ENCODE measurements at regions not wholly inside any gene's neighbourhood (a gene's known extent, or its start where the extent isn't known, plus 50 kb on each side); places are given as distances from the start of the nearest gene placed in this dataset.

- TF ChIP-seq, protein P1, sequence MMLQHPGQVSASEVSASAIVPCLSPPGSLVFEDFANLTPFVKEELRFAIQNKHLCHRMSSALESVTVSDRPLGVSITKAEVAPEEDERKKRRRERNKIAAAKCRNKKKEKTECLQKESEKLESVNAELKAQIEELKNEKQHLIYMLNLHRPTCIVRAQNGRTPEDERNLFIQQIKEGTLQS (CRISPR knock-in tag; conservative IDR thresholded peaks at IDR 0.05) = no peak
- no peak for TF ChIP-seq ZNF263 (CRISPR knock-in tag; IDR thresholded peaks at IDR 0.05; ENCODE audit: low read depth)
- TF ChIP-seq, protein P2, sequence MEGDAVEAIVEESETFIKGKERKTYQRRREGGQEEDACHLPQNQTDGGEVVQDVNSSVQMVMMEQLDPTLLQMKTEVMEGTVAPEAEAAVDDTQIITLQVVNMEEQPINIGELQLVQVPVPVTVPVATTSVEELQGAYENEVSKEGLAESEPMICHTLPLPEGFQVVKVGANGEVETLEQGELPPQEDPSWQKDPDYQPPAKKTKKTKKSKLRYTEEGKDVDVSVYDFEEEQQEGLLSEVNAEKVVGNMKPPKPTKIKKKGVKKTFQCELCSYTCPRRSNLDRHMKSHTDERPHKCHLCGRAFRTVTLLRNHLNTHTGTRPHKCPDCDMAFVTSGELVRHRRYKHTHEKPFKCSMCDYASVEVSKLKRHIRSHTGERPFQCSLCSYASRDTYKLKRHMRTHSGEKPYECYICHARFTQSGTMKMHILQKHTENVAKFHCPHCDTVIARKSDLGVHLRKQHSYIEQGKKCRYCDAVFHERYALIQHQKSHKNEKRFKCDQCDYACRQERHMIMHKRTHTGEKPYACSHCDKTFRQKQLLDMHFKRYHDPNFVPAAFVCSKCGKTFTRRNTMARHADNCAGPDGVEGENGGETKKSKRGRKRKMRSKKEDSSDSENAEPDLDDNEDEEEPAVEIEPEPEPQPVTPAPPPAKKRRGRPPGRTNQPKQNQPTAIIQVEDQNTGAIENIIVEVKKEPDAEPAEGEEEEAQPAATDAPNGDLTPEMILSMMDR (IDR thresholded peaks at IDR 0.05) = no peak
- TF ChIP-seq JUN (CRISPR knock-in tag; IDR thresholded peaks at IDR 0.05) = no peak
- no peak for TF ChIP-seq NR1H2 (CRISPR knock-in tag; IDR thresholded peaks at IDR 0.05)
- no peak for TF ChIP-seq NFYB (CRISPR knock-in tag; conservative IDR thresholded peaks at IDR 0.05; ENCODE audit: low read depth)
- TF ChIP-seq, protein P3, sequence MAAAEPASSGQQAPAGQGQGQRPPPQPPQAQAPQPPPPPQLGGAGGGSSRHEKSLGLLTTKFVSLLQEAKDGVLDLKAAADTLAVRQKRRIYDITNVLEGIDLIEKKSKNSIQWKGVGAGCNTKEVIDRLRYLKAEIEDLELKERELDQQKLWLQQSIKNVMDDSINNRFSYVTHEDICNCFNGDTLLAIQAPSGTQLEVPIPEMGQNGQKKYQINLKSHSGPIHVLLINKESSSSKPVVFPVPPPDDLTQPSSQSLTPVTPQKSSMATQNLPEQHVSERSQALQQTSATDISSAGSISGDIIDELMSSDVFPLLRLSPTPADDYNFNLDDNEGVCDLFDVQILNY (CRISPR knock-in tag; IDR thresholded peaks at IDR 0.05) = no peak
- TF ChIP-seq MXD4 (CRISPR knock-in tag; IDR thresholded peaks at IDR 0.05; ENCODE audit: borderline replicate concordance) = no peak
- TF ChIP-seq RELA (CRISPR knock-in tag; IDR thresholded peaks at IDR 0.05; ENCODE audit: borderline replicate concordance) = no peak
- no peak for TF ChIP-seq HMGXB4 (CRISPR knock-in tag; IDR thresholded peaks at IDR 0.05)
- TF ChIP-seq, protein P4, sequence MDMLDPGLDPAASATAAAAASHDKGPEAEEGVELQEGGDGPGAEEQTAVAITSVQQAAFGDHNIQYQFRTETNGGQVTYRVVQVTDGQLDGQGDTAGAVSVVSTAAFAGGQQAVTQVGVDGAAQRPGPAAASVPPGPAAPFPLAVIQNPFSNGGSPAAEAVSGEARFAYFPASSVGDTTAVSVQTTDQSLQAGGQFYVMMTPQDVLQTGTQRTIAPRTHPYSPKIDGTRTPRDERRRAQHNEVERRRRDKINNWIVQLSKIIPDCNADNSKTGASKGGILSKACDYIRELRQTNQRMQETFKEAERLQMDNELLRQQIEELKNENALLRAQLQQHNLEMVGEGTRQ (CRISPR knock-in tag; IDR thresholded peaks at IDR 0.05) = no peak
- no peak for TF ChIP-seq ESRRA (CRISPR knock-in tag; IDR thresholded peaks at IDR 0.05; ENCODE audit: borderline replicate concordance)
These were observed 86.5 kb upstream of the TMEM72 start for GRCh38 chr10:44824607-44825006.
